ENCODE measurements at regions not wholly inside any gene's neighbourhood (a gene's known extent, or its start where the extent isn't known, plus 50 kb on each side); places are given as distances from the start of the nearest gene placed in this dataset.

DNA sequence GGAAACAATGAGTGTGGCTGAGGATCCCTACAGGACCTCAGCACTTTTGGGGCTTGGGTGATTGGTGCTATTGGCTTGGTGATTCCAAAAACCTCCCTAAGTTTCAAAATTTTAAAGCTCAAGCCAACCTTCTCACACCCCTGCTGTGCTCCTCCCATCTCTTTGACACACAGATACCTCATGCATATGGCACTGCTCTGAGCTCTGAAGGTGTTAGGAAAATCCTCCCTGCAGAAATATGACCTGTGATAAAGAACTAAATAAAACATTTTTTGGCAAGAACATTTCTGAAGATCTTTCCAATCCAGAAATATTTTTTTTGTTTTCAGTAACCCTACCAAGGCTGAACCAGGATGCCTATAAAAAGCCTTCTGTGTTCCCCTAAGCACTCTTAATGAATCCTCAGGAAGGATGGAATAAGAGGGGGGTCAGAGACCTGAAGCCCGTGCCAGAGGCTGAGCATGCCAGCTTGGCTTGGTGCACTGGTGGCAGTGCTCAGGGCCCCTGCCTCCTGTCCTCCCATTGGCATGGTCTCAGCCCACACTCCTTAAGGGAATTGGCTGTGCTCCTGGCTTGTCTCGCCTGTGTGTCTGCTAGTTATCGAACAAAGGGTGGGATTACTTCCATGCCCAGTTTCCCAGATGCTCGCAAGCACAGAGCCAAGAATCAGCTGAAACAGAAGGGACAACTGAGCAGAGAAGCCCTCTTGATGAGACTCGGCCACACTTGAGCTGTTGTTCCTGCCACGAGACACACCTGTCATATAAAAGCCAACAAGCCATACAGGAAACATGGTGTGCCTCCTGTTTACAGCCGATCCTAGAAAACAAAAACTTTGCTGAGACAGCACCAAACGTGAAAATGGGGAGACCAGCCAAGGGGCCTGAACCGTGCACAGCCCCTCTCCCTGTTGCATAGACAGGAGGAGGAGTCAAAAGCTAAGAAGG, 132.7 kb upstream of the EEA1 start:
- H3K4me1 ChIP-seq (ENCODE audit: control insufficient read depth, insufficient read depth, low read length): peaks cover 3% of the 10 kb centered on the region
- peak; percentile 76 to 91 (median 85) for DNase-seq
- whole genome bisulfite sequencing: 21% methylated on average over 9 of the region's 9 CpGs
- no peaks in the 10 kb centered on the region for H3K9me3 ChIP-seq (ENCODE audit: control insufficient read depth, low read length)
- no peaks in the 10 kb centered on the region for H3K27me3 ChIP-seq (ENCODE audit: control insufficient read depth, insufficient read depth)
- intact Hi-C loops (cut with DNase I): no loop called here
- no peak overlapping the region for H3K4me3 ChIP-seq (ENCODE audit: low read length)
- peak; percentile 92 to 95 for ATAC-seq
- peak overlapping the region; percentile 85 for H3K27ac ChIP-seq (ENCODE audit: low read length)

DNA sequence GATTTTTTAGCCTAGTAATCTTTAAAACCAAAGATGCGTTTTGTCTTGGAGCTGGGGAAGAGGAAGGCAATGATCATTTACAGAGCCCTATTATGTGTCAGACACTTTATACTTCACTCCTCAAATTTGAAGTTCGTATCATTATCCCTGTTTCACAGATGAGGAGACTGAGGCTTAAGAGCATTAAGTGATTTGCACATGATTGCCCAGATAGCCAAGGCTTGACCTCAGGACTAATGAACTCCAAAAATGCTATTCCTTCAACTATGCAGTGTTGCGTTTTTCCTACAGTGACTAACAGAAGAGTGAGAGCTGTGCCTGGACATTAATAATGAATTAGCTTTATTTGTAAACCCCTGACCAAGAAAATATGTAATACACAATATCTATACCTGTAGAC, 136.8 kb upstream of the EEA1 start:
- intact Hi-C loops (cut with DNase I): no loop called here
- WGBS: 92% methylated on average over 3 of the region's 3 CpGs
- no peaks in the 10 kb centered on the region for H3K27me3 ChIP-seq (ENCODE audit: control insufficient read depth, insufficient read depth)
- DNase-seq: no peak
- H3K4me3 ChIP-seq (ENCODE audit: low read length): no peak overlapping the region
- H3K27ac ChIP-seq (ENCODE audit: low read length): no peak overlapping the region
- peaks cover 3% of the 10 kb centered on the region for H3K4me1 ChIP-seq (ENCODE audit: control insufficient read depth, insufficient read depth, low read length)
- no peak for ATAC-seq
- H3K9me3 ChIP-seq (ENCODE audit: control insufficient read depth, low read length): no peaks in the 10 kb centered on the region

DNA sequence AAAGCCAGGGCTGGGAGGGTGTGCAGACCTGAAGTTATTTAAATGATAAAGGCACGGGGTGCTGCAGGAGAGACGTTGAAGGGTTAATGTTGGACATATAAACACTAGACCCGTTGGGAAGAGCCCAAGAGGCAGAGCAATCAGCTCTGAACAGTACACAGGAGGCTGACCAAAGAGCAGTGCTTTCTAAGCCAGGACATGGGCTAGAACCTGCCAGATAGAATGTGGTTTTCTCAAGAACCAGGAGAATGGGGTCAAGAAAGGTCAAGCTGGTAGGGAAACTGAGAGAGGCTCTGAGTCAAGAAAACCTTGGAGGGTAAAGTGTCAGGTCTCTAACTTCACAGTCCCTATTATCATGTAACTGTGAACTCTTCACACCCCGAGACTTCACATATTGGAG, 143.2 kb upstream of the EEA1 start:
- H3K4me1 ChIP-seq (ENCODE audit: control insufficient read depth, insufficient read depth, low read length): no peaks in the 10 kb centered on the region
- H3K4me3 ChIP-seq (ENCODE audit: low read length): no peak overlapping the region
- no peak for ATAC-seq
- 69% methylated on average over 4 of the region's 4 CpGs for WGBS
- intact Hi-C loops (cut with DNase I): no loop called here
- H3K27me3 ChIP-seq (ENCODE audit: control insufficient read depth, insufficient read depth): no peaks in the 10 kb centered on the region
- H3K27ac ChIP-seq (ENCODE audit: low read length): no peak overlapping the region
- H3K9me3 ChIP-seq (ENCODE audit: control insufficient read depth, low read length): no peaks in the 10 kb centered on the region
- DNase-seq: no peak

DNA sequence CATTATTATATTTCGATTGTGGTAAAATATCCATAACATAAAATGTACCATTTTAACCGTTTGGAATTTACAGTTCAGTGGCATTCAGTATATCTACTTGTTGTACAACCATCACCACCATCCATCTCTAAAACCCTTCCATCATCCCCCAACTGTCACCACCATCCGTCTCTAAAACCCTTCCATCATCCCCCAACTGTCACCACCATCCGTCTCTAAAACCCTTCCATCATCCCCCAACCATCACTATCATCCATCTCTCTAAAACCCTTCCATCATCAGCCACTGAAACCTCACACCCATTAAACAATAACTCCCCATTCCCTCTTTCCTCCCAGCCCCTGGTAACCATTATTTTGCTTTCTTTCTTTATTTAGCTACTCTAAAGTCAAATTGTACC, 144.2 kb upstream of the EEA1 start:
- Histone ChIP-seq H3K9me3 (ENCODE audit: control insufficient read depth, low read length) (no peaks in the 10 kb centered on the region), H3K27me3 (ENCODE audit: control insufficient read depth, insufficient read depth) (no peaks in the 10 kb centered on the region), H3K27ac (ENCODE audit: low read length) (no peak overlapping the region), H3K4me1 (ENCODE audit: control insufficient read depth, insufficient read depth, low read length) (no peaks in the 10 kb centered on the region), H3K4me3 (ENCODE audit: low read length) (no peak overlapping the region)
- no peak for ATAC-seq
- 66% methylated on average over 4 of the region's 4 CpGs for WGBS
- no peak for DNase-seq
- intact Hi-C loops (cut with DNase I): no loop called here

DNA sequence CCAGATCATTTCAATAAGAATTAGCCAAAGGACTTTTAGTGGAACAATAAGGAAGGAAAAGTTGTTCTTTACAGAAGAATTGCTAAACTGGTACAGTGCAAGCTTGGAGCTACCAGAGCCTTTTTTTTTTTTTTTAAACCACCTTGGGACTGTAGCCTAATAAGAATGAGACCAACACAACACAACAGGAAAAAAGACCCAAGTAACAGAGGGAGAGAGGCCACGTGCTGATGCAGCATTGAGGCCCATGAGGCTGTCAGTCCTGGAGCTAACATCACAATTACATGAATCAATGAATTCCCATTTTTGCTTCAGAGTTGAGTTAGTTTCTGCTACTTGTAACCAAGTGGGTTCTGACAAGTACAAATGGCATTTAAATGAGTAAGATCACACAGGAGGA, 149.0 kb upstream of the EEA1 start:
- Histone ChIP-seq H3K9me3 (ENCODE audit: control insufficient read depth, low read length) (no peaks in the 10 kb centered on the region), H3K27ac (ENCODE audit: low read length) (no peak overlapping the region), H3K4me1 (ENCODE audit: control insufficient read depth, insufficient read depth, low read length) (no peaks in the 10 kb centered on the region), H3K27me3 (ENCODE audit: control insufficient read depth, insufficient read depth) (no peaks in the 10 kb centered on the region), H3K4me3 (ENCODE audit: low read length) (no peak overlapping the region)
- intact Hi-C loops (cut with DNase I): no loop called here
- WGBS: 62% methylated on average over 1 of the region's 1 CpG
- no peak for DNase-seq
- no peak for ATAC-seq

DNA sequence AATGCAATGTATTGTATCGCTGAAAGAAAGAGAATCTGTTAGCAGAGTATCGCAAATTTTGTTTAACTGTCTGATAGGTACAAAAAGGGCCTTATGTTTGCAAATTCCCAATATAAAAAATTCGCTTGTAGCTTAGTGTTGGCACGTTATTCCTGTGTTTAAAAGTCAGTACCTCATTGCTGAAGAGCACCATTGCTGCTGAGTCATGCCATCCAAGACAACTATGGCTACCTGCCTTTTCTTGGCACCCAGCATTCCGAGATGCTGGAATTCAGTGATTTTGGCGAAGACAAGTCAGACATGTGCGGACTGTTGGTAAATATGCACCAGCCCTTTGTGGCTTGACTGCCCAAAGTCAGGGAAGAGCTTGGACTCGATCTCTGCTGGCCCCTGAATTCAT, 149.5 kb upstream of the EEA1 start:
- Histone ChIP-seq H3K27me3 (ENCODE audit: control insufficient read depth, insufficient read depth) (no peaks in the 10 kb centered on the region), H3K9me3 (ENCODE audit: control insufficient read depth, low read length) (no peaks in the 10 kb centered on the region), H3K27ac (ENCODE audit: low read length) (no peak overlapping the region), H3K4me3 (ENCODE audit: low read length) (no peak overlapping the region), H3K4me1 (ENCODE audit: control insufficient read depth, insufficient read depth, low read length) (no peaks in the 10 kb centered on the region)
- 94% methylated on average over 8 of the region's 8 CpGs for WGBS
- DNase-seq (no peak), ATAC-seq (no peak)
- intact Hi-C loops (cut with DNase I): no loop called here

DNA sequence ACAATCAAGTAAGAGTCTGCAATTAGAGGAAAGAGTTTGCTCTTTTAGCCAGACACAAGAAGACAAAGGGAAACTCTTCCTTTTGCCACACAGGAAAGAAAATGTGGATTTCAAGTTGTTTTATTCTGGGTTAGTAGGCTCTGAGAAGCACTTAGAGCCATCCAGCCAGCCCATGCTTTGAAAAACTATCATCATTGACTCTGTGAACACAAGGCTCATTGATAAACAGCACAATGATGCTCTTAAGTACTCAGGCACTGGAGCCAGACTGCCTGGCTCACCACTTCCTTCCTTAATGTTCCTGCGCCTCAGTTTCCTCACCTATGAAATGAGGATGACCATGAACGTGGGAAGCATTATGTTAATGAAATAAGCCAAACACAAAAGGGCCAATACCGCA, 150.2 kb upstream of the EEA1 start:
- DNase-seq: no peak

DNA sequence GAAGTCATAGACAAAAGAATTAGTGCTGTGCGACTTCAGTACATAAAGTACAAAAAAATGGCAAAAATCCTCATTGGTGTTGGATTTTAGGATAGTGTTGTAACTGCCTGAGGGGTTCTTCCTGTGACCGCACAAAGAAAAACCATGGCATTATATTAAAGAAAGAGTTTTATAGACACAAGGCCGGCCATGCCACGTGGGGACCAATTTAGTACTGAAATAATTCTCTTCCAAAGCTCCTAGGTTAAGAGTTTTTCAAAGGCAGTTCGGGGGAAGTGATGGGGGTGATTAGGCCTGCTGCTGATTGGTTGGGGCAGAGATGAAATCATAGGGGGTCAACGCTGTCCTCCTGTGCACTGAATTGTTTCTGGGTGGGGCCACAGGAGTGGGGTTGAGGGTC, 150.9 kb upstream of the EEA1 start:
- intact Hi-C loops (cut with DNase I): no loop called here
- no peaks in the 10 kb centered on the region for H3K27me3 ChIP-seq (ENCODE audit: control insufficient read depth, insufficient read depth)
- no peaks in the 10 kb centered on the region for H3K9me3 ChIP-seq (ENCODE audit: control insufficient read depth, low read length)
- 87% methylated on average over 6 of the region's 6 CpGs for WGBS
- no peak overlapping the region for H3K27ac ChIP-seq (ENCODE audit: low read length)
- H3K4me1 ChIP-seq (ENCODE audit: control insufficient read depth, insufficient read depth, low read length): no peaks in the 10 kb centered on the region
- DNase-seq (no peak), ATAC-seq (no peak)
- no peak overlapping the region for H3K4me3 ChIP-seq (ENCODE audit: low read length)

More for the DNA sequence above, 150.2 kb upstream of the EEA1 start:
- Histone ChIP-seq H3K27me3 (ENCODE audit: control insufficient read depth, insufficient read depth) (no peaks in the 10 kb centered on the region), H3K4me1 (ENCODE audit: control insufficient read depth, insufficient read depth, low read length) (no peaks in the 10 kb centered on the region), H3K9me3 (ENCODE audit: control insufficient read depth, low read length) (no peaks in the 10 kb centered on the region), H3K27ac (ENCODE audit: low read length) (no peak overlapping the region), H3K4me3 (ENCODE audit: low read length) (no peak overlapping the region)
- 85% methylated on average over 3 of the region's 3 CpGs for WGBS
- no peak for ATAC-seq
- intact Hi-C loops (cut with DNase I): no loop called here

DNA sequence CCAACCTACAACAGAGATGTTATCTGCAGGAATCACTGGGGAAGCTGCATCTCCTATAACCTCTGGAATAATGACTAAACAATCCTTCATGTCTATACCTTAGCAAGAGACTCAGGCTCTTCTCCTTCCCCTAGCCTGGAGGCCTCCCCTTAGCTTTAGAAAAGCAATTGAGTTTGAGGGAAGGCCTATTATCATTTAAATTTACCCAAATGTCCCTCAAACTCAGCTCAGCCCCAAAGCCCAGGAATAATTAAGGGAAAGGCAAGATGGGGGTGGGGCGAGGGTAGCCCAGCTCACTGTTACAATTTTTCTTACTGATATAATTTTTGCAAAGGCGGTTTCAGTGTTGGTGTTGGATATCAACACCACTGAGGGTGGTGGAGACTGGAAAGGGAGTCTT, 151.4 kb upstream of the EEA1 start:
- no peak for ATAC-seq
- DNase-seq: no peak
- Histone ChIP-seq H3K4me3 (ENCODE audit: low read length) (no peak overlapping the region), H3K27ac (ENCODE audit: low read length) (no peak overlapping the region), H3K4me1 (ENCODE audit: control insufficient read depth, insufficient read depth, low read length) (peaks cover 2% of the 10 kb centered on the region), H3K27me3 (ENCODE audit: control insufficient read depth, insufficient read depth) (no peaks in the 10 kb centered on the region), H3K9me3 (ENCODE audit: control insufficient read depth, low read length) (no peaks in the 10 kb centered on the region)
- intact Hi-C loops (cut with DNase I): no loop called here
- WGBS: 72% methylated on average over 2 of the region's 2 CpGs

DNA sequence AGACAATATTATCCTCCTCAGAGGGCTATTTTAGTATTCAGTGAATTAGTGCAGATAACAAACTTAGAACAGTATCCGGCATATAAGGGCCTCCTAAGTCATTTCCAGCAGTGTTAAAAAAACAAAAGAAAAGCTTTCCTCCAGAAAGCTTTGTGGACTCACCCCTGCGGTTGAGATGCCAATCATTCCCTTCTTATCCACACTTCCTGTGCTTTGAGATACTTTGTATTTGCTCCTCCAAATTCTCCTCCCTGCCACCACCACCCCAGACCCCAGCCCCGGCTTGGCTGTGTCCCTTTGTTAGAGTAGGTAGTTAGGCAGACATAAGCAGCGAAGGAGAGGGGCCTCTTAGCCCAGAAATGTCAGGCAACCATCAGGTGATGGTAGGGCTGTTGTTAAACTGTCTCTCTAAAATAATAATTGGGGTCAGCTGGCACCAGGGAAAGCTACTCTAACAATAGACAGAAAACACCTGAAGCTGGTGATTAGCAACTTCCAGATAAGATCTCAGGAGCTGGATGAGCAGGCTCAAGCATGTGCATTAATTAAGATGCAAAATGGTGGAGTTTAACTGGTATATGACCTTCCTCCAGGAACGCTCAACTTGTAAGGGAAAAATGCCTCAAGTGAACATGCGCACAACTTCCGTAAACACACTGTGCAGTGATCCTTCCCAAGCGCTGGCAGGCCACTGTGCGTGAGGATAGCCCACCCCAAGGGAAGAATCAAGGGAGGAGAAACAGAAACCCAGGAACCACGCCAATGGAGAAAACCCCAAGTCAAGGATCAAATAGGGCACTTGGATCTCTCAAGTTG, 152.1 kb upstream of the EEA1 start:
- intact Hi-C loops (cut with DNase I): no loop called here
- Histone ChIP-seq H3K4me1 (ENCODE audit: control insufficient read depth, insufficient read depth, low read length) (peaks cover 2% of the 10 kb centered on the region), H3K9me3 (ENCODE audit: control insufficient read depth, low read length) (no peaks in the 10 kb centered on the region), H3K27me3 (ENCODE audit: control insufficient read depth, insufficient read depth) (no peaks in the 10 kb centered on the region), H3K27ac (ENCODE audit: low read length) (no peak overlapping the region), H3K4me3 (ENCODE audit: low read length) (no peak overlapping the region)
- DNase-seq: no peak
- ATAC-seq: peak in 1 of 2 donors; percentile 51
- 83% methylated on average over 10 of the region's 10 CpGs for WGBS

DNA sequence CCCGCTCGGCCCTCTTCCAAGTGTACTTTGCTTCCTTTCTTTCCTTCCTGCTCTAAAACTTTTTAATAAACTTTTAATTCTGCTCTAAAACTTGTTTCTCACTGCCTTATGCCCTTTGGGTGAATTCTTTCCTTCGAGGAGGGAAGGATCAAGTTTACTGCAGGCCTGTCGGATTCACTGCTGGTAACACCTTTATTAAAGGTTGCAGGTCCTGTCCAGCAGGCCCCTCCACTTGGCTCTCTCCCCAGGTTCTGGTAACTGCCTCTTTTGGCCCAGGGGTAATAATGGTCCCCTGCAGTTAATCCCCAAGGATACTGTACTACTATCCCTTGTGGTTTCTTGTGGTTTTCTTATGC, 152.7 kb upstream of the EEA1 start:
- Histone ChIP-seq H3K9me3 (ENCODE audit: control insufficient read depth, low read length) (no peaks in the 10 kb centered on the region), H3K4me3 (ENCODE audit: low read length) (no peak overlapping the region), H3K27ac (ENCODE audit: low read length) (no peak overlapping the region), H3K4me1 (ENCODE audit: control insufficient read depth, insufficient read depth, low read length) (peaks cover 2% of the 10 kb centered on the region), H3K27me3 (ENCODE audit: control insufficient read depth, insufficient read depth) (no peaks in the 10 kb centered on the region)
- intact Hi-C loops (cut with DNase I): no loop called here
- ATAC-seq (no peak), DNase-seq (no peak)
- WGBS: 95% methylated on average over 4 of the region's 4 CpGs
